Tibial nerve (tissue), 3 donors: ENCODE measurements at regions not wholly inside any gene's neighbourhood (a gene's known extent, or its start where the extent isn't known, plus 50 kb on each side); places are given as distances from the start of the nearest gene placed in this dataset.

ENCODE experiments used
- CTCF ChIP-seq, 5 experiments: fragments of 200-600 bp in 3 of 5; fragments of 450-650 bp in 2 of 5; sonication (generic) in 3 of 5; IDR thresholded peaks; one replicate each; pipeline ENCODE4 v1.5.1; 2016 to 2019; ENCODE audit warnings: antibody characterized with exemption in 5 of 5, mild to moderate bottlenecking in 3 of 5, moderate library complexity in 2 of 5
- POLR2A ChIP-seq, 2 donors: fragments of 450-650 bp; IDR thresholded peaks; one replicate each; pipeline ENCODE4 v1.6.1; 2017; ENCODE audit warnings: antibody characterized with exemption in 2 of 2, mild to moderate bottlenecking in 2 of 2, moderate library complexity in 2 of 2

- TF ChIP-seq CTCF (IDR thresholded peaks at IDR 0.05) (no peak), POLR2A (IDR thresholded peaks at IDR 0.05) (no peak)
These were observed 282.7 kb upstream of the SFSWAP start for GRCh38 chr12:131428091-131428685.
